HG03571 (cell line): ENCODE measurements at regions not wholly inside any gene's neighbourhood (a gene's known extent, or its start where the extent isn't known, plus 50 kb on each side); places are given as distances from the start of the nearest gene placed in this dataset.
"Not testable (repeated sequence)": the region's sequence is repeated elsewhere in the genome, so short reads cannot be mapped to it uniquely, and the experiment has no call there.

Experiments used
- ATAC-seq: cut with Tn5 transposase; IDR thresholded peaks from one replicate; pipeline ENCODE4 v1.9.1; 2021; ENCODE audit not compliant: unreplicated experiment

DNA sequence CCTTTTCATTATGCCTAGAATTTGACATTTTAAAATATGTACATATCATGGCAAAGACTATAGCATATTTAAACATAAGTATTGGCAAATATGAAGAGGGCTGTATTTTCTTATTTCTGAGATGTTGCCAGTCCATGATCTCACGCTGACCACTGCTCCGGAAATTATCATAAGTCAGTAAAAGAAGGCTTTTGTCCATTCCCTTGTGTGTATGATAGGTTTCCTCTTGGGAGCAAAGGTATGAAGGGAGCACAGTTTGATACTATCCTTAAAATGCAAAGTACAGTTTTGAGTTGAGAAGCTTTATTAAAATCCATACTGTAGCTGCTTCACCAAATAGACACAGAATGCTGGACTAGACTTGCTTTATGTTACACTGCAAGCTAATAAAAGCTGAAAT, 52.6 kb upstream of the AGA start:
- ATAC-seq: no peak

- not testable (repeated sequence) for ATAC-seq
These were observed 53.4 kb upstream of the AGA start for GRCh38 chr4:177495626-177496025.

GRCh38 chr4:177499537-177499936, 57.3 kb upstream of the AGA start:
- ATAC-seq: no peak

- ATAC-seq: no peak
These were observed 63.0 kb upstream of the AGA start for GRCh38 chr4:177505171-177505615.

GRCh38 chr4:177508662-177509061, 66.4 kb upstream of the AGA start:
- ATAC-seq: no peak

- ATAC-seq: no peak
These were observed 67.0 kb upstream of the AGA start for GRCh38 chr4:177509226-177509745.

- ATAC-seq: no peak
These were observed 69.4 kb upstream of the AGA start for GRCh38 chr4:177511611-177512010.

- ATAC-seq: no peak
These were observed 70.4 kb upstream of the AGA start for GRCh38 chr4:177512646-177513045.

- no peak for ATAC-seq
These were observed 75.6 kb upstream of the AGA start for GRCh38 chr4:177517862-177518261.

GRCh38 chr4:177519481-177520260, 77.4 kb upstream of the AGA start:
- ATAC-seq: no peak

GRCh38 chr4:177528620-177529019, 86.4 kb upstream of the AGA start:
- ATAC-seq: no peak

- ATAC-seq: no peak
These were observed 88.3 kb upstream of the AGA start for GRCh38 chr4:177530561-177530960.

GRCh38 chr4:177532358-177532757, 90.1 kb upstream of the AGA start:
- ATAC-seq: no peak

GRCh38 chr4:177534841-177535240, 92.6 kb upstream of the AGA start:
- not testable (repeated sequence) for ATAC-seq

- no peak for ATAC-seq
These were observed 104.5 kb upstream of the AGA start for GRCh38 chr4:177546745-177547144.

- ATAC-seq: no peak
These were observed 105.7 kb upstream of the AGA start for GRCh38 chr4:177547985-177548384.

GRCh38 chr4:177555007-177555574, 112.9 kb upstream of the AGA start:
- no peak for ATAC-seq

GRCh38 chr4:177557416-177557815, 115.2 kb upstream of the AGA start:
- no peak for ATAC-seq

GRCh38 chr4:177558995-177559394, 116.8 kb upstream of the AGA start:
- no peak for ATAC-seq

DNA sequence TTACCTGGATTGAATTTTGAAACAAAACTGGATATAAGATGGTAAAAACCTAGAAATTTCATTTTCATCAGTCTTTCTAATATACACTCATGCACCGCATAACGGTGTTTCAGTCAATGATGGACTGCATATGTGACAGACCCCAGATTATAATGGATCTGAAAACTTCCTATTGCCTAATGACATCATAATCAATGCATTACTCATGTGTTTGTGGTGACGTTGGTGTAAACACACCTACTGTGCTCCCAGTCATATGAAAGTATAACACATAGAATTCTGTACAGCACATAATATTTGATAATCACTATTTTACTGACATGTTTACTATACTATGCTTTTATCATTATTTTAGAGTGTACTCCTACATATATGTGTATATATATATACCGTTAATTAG, 119.9 kb upstream of the AGA start:
- ATAC-seq: no peak

GRCh38 chr4:177562859-177563258, 120.6 kb upstream of the AGA start:
- no peak for ATAC-seq

DNA sequence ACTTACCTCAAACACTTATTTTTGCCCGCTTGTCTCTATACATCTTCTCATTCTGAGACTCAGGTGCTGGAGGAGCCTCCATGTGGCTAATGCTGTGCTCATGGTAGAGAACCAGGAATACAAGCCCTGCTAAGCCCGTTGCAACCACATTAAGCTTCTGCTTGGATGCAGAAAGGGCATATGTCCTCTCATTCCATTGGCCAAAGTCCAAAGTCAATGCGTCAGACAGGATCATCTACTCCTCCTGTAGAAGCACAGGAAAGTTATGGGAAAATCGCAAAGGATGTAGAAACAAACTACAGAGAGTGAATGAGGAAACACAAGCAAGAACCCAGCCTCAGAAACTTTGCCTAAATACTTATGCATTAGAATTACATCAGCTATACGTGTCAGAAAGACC, 124.5 kb upstream of the AGA start:
- no peak for ATAC-seq

DNA sequence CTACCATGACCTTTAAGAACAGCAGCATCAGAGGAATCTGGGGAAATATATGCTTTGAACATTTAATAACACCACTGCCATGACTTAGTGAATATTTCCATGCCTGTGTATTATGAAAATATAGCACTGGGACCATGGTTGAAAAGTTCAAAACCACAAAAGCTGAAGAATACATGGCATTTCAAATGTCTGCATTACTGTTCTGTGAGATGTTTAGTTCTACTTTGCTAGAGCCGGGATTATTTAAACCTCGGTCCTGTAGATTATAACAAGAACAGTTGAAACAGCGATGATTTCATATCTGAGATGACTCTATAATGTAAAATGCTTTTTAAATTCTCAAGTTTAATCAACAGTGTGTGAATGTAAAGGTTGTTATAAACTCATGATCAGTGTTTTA, 126.7 kb upstream of the AGA start:
- ATAC-seq: no peak
